K562 (cell line): ENCODE measurements at regions not wholly inside any gene's neighbourhood (a gene's known extent, or its start where the extent isn't known, plus 50 kb on each side); places are given as distances from the start of the nearest gene placed in this dataset.

Experiments used
- ATAC-seq: fragments of 200-7000 bp; cut with Tn5 transposase; 3 replicates; pipeline ENCODE4 v1.9.1; 2020; ENCODE audit warnings: moderate library complexity
- BruUV-seq: library from RNA; stranded (reverse); fragments of 400-500 nt; replicated peaks from 2 replicates; lab custom pipeline; 2021; lab: Mats Ljungman, UMichigan
- CTCF ChIA-PET: fragments of 300-600 bp; formaldehyde crosslinking; extraction: SDS; loops from one replicate; lab custom pipeline; 2021; ENCODE audit warnings: low intra/inter-chr PET ratio; lab: Yijun Ruan, JAX
- POLR2A ChIA-PET: fragments of 300-600, 350-650 bp; sonication (Branson Sonifier 250); formaldehyde crosslinking; extraction: SDS; loops from one replicate; lab custom pipeline; 2021; ENCODE audit warnings: antibody characterized with exemption, inconsistent platforms; lab: Yijun Ruan, JAX
- DNase-seq, 4 experiments: peaks; one replicate each; pipeline versions ENCODE4 v3.0.0 to v3.0.0-alpha.2; 2011 to 2018; ENCODE audit warnings: low spot score in 3 of 4, mixed read lengths in 3 of 4; ENCODE audit errors: extremely low read depth in 1 of 4
- FAIRE-seq: peaks from 2 replicates; lab custom pipeline; 2011; peaks lifted over from hg19 to GRCh38; lab: Jason Lieb, UNC
- H2AFZ ChIP-seq: 2 replicates; pipeline ENCODE4 v1.6.0; 2011; ENCODE audit warnings: low read depth, low read length, control low read depth, inconsistent platforms
- H3K27ac ChIP-seq: fragments of 200-600 bp; 3 replicates; pipeline ENCODE4 v1.8.0; 2011; ENCODE audit warnings: low read depth, mild to moderate bottlenecking, control low read depth, inconsistent platforms, low read length, moderate library complexity, mixed read lengths; ENCODE audit errors: extremely low read depth
- H3K27me3 ChIP-seq, 2 experiments: fragments of 300-600 bp in 1 of 2; 2 replicates in 1 of 2; 3 replicates in 1 of 2; pipeline versions ENCODE4 v1.6.0 to v1.8.0; 2011; ENCODE audit warnings: inconsistent platforms in 2 of 2, low read length in 2 of 2, mild to moderate bottlenecking in 1 of 2, mixed read lengths in 1 of 2, moderate library complexity in 1 of 2; ENCODE audit not compliant: control insufficient read depth in 2 of 2, insufficient read depth in 2 of 2
- H3K36me3 ChIP-seq: fragments of 300-600 bp; 3 replicates; pipeline ENCODE4 v1.8.0; 2011; ENCODE audit warnings: mild to moderate bottlenecking, low read length, inconsistent platforms; ENCODE audit not compliant: control insufficient read depth, insufficient read depth
- H3K4me1 ChIP-seq, 2 experiments: fragments of 200-600 bp in 1 of 2; replicated peaks in 1 of 2; 2 replicates in 1 of 2; 3 replicates in 1 of 2; pipeline versions ENCODE4 v1.5.1 to v1.8.0; 2011; ENCODE audit warnings: inconsistent platforms in 2 of 2, low read length in 2 of 2, mild to moderate bottlenecking in 1 of 2, mixed read lengths in 1 of 2, moderate library complexity in 1 of 2; ENCODE audit not compliant: control insufficient read depth in 2 of 2, insufficient read depth in 2 of 2
- H3K4me2 ChIP-seq: 2 replicates; pipeline ENCODE4 v1.6.1; 2011; ENCODE audit warnings: low read length, control low read depth, inconsistent platforms, mixed read lengths; ENCODE audit not compliant: insufficient read depth
- H3K4me3 ChIP-seq: fragments of 200-600 bp; sonication (generic), shearing (Covaris generic); 2 replicates; pipeline ENCODE4 v1.5.1; 2016; ENCODE audit warnings: control low read depth, inconsistent platforms
- H3K79me2 ChIP-seq: fragments of 200-600 bp; 3 replicates; pipeline ENCODE4 v1.8.0; 2011; ENCODE audit warnings: low read length, inconsistent platforms; ENCODE audit not compliant: control insufficient read depth, insufficient read depth
- H3K9ac ChIP-seq, 2 experiments: 2 replicates each; pipeline versions ENCODE4 v1.6.0 to v1.6.1; 2011; ENCODE audit warnings: low read depth in 2 of 2, low read length in 2 of 2, control low read depth in 1 of 2, inconsistent platforms in 1 of 2, mild to moderate bottlenecking in 1 of 2, mixed read lengths in 1 of 2; ENCODE audit not compliant: insufficient read depth in 1 of 2
- H3K9me1 ChIP-seq: one replicate; pipeline ENCODE4 v1.6.0; 2011; ENCODE audit warnings: inconsistent platforms, mild to moderate bottlenecking, low read length, moderate library complexity; ENCODE audit not compliant: control insufficient read depth, insufficient read depth
- H3K9me3 ChIP-seq: replicated peaks from 2 replicates; pipeline ENCODE4 v1.5.1; 2011; ENCODE audit warnings: low read depth, low read length, inconsistent platforms; ENCODE audit not compliant: control insufficient read depth, insufficient read depth
- H4K20me1 ChIP-seq: replicated peaks from 2 replicates; pipeline ENCODE4 v1.6.1; 2011; ENCODE audit warnings: low read length, inconsistent platforms, mixed read lengths; ENCODE audit not compliant: control insufficient read depth, insufficient read depth
- POLR2AphosphoS5 ChIP-seq: IDR thresholded peaks from 2 replicates; pipeline ENCODE4 v1.6.1; 2011; ENCODE audit warnings: mild to moderate bottlenecking, low read depth, low read length, moderate library complexity; ENCODE audit not compliant: control insufficient read depth, insufficient read depth
- POLR2B ChIP-seq: fragments of 450-650 bp; IDR thresholded peaks from 2 replicates; pipeline ENCODE4 v1.6.1; 2018; ENCODE audit warnings: low read depth; ENCODE audit not compliant: partially characterized antibody
- POLR2H ChIP-seq: IDR thresholded peaks from 2 replicates; pipeline ENCODE4 v1.6.1; 2016; ENCODE audit warnings: missing genetic modification characterization, low read depth, mild to moderate bottlenecking, control low read depth, missing compliant biosample characterization, moderate library complexity
- U2AF2 ChIP-seq: fragments of 200-400 bp; formaldehyde crosslinking; optimal IDR thresholded peaks from 2 replicates; pipeline ENCODE3; 2017; ENCODE audit warnings: low read depth, mild to moderate bottlenecking, low read length
- ZBTB43 ChIP-seq: sonication (generic); formaldehyde crosslinking; IDR thresholded peaks from 2 replicates; pipeline ENCODE4 v1.8.0; 2023; ENCODE audit warnings: mild to moderate bottlenecking, missing genetic modification reagents
- ZNF165 ChIP-seq: fragments of 250-450 bp; sonication (Bioruptor Pico); IDR thresholded peaks from 2 replicates; pipeline ENCODE4 v1.4.0; 2020; ENCODE audit warnings: borderline replicate concordance
- ZNF174 ChIP-seq: fragments of 250-450 bp; sonication (Bioruptor Pico); IDR thresholded peaks from 2 replicates; pipeline ENCODE4 v1.4.0; 2020; ENCODE audit warnings: mild to moderate bottlenecking
- ZNF444 ChIP-seq: fragments of 250-450 bp; sonication (Bioruptor Pico); IDR thresholded peaks from 2 replicates; pipeline ENCODE4 v1.4.0; 2020; ENCODE audit warnings: mild to moderate bottlenecking, moderate library complexity
- WGBS: fragments of 100-300 bp; shearing (Covaris generic); methylation state at CpG from one replicate; pipeline ENCODE4 v1.1.6; 2016; ENCODE audit warnings: low coverage, mixed read lengths; ENCODE audit not compliant: insufficient coverage; ENCODE audit errors: missing lambda C conversion rate; 5-methylcytosine and 5-hydroxymethylcytosine counted together
- in situ Hi-C: fragments of 300-500 bp; cut with MboI; formaldehyde crosslinking; loops from 4 replicates; pipeline ENCODE4 v1.15.0; 2018; ENCODE audit warnings: inconsistent platforms, mixed read lengths
- intact Hi-C: fragments of 100-400 bp; cut with micrococcal nuclease; formaldehyde crosslinking; loops from 2 replicates; pipeline ENCODE4 v1.14.2; 2022
- TF ChIP-seq, protein P1 (sequence below), 2 experiments: fragments of 450-650 bp in 1 of 2; sonication (generic) in 1 of 2; formaldehyde crosslinking; conservative IDR thresholded peaks; 2 replicates each; pipeline versions ENCODE4 v1.4.0 to v1.8.1; 2020 to 2022; ENCODE audit warnings: mild to moderate bottlenecking in 1 of 2, missing genetic modification reagents in 1 of 2
- TF ChIP-seq, protein P2 (sequence below): fragments of 200-800 bp; sonication (Bioruptor generic); IDR thresholded peaks from 2 replicates; pipeline ENCODE4 v1.6.1; 2017; ENCODE audit warnings: missing genetic modification characterization, missing compliant biosample characterization
- TF ChIP-seq, protein P3 (sequence below): fragments of 450-650 bp; formaldehyde crosslinking; IDR thresholded peaks from 2 replicates; pipeline ENCODE4 v1.4.0; 2020; ENCODE audit warnings: mild to moderate bottlenecking, moderate library complexity
- TF ChIP-seq, protein P4 (sequence below), 2 experiments: fragments of 450-650 bp; IDR thresholded peaks; 2 replicates each; pipeline ENCODE4 v1.6.1; 2018; ENCODE audit warnings: mild to moderate bottlenecking in 2 of 2, low read depth in 1 of 2; ENCODE audit not compliant: partially characterized antibody in 2 of 2

GRCh38 chr4:104969394-104970082 is 177.1 kb upstream of the TET2 start:
- Histone ChIP-seq H3K4me1 (no peaks in the 10 kb centered on the region), H3K79me2 (no peaks in the 10 kb centered on the region), H3K4me3 (no peak overlapping the region), H3K27ac (no peak overlapping the region), H3K9me1 (no peaks in the 10 kb centered on the region), H3K9me3 (no peaks in the 10 kb centered on the region), H3K27me3 (no peaks in the 10 kb centered on the region), H4K20me1 (no peaks in the 10 kb centered on the region), H3K4me2 (no peak overlapping the region), H3K36me3 (no peaks in the 10 kb centered on the region), H2AFZ (no peak overlapping the region), H3K9ac (no peak overlapping the region)
- no TSS peak for BruUV-seq
- in situ Hi-C loops (no loop called here), intact Hi-C loops (no loop called here)
- no peak for ATAC-seq
- FAIRE-seq, result no peak
- CTCF ChIA-PET, result no interaction called here
- DNase-seq, result no peak
- WGBS, result 0% methylated on average over 3 of the region's 3 CpGs
- POLR2A ChIA-PET, result interaction anchor here (0.6 kb wide), 1 partner anchor 1822 kb away, joined by 3 read pairs; no protein-coding TSS in a partner anchor
- TF ChIP-seq ZNF165 (no peak), ZBTB43 (CRISPR knock-in tag) (no peak), ZNF174 (CRISPR knock-in tag) (no peak), POLR2B (no peak), POLR2H (no peak), POLR2AphosphoS5 (no peak), ZNF444 (CRISPR knock-in tag) (no peak), U2AF2 (no peak)
- TF ChIP-seq, protein P1, sequence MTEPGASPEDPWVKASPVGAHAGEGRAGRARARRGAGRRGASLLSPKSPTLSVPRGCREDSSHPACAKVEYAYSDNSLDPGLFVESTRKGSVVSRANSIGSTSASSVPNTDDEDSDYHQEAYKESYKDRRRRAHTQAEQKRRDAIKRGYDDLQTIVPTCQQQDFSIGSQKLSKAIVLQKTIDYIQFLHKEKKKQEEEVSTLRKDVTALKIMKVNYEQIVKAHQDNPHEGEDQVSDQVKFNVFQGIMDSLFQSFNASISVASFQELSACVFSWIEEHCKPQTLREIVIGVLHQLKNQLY (CRISPR knock-in tag; conservative IDR thresholded peaks at IDR 0.05), result no peak
- TF ChIP-seq, protein P2, sequence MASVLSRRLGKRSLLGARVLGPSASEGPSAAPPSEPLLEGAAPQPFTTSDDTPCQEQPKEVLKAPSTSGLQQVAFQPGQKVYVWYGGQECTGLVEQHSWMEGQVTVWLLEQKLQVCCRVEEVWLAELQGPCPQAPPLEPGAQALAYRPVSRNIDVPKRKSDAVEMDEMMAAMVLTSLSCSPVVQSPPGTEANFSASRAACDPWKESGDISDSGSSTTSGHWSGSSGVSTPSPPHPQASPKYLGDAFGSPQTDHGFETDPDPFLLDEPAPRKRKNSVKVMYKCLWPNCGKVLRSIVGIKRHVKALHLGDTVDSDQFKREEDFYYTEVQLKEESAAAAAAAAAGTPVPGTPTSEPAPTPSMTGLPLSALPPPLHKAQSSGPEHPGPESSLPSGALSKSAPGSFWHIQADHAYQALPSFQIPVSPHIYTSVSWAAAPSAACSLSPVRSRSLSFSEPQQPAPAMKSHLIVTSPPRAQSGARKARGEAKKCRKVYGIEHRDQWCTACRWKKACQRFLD (CRISPR knock-in tag), result no peak
- TF ChIP-seq, protein P3, sequence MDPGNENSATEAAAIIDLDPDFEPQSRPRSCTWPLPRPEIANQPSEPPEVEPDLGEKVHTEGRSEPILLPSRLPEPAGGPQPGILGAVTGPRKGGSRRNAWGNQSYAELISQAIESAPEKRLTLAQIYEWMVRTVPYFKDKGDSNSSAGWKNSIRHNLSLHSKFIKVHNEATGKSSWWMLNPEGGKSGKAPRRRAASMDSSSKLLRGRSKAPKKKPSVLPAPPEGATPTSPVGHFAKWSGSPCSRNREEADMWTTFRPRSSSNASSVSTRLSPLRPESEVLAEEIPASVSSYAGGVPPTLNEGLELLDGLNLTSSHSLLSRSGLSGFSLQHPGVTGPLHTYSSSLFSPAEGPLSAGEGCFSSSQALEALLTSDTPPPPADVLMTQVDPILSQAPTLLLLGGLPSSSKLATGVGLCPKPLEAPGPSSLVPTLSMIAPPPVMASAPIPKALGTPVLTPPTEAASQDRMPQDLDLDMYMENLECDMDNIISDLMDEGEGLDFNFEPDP (CRISPR knock-in tag), result no peak
- TF ChIP-seq, protein P4, sequence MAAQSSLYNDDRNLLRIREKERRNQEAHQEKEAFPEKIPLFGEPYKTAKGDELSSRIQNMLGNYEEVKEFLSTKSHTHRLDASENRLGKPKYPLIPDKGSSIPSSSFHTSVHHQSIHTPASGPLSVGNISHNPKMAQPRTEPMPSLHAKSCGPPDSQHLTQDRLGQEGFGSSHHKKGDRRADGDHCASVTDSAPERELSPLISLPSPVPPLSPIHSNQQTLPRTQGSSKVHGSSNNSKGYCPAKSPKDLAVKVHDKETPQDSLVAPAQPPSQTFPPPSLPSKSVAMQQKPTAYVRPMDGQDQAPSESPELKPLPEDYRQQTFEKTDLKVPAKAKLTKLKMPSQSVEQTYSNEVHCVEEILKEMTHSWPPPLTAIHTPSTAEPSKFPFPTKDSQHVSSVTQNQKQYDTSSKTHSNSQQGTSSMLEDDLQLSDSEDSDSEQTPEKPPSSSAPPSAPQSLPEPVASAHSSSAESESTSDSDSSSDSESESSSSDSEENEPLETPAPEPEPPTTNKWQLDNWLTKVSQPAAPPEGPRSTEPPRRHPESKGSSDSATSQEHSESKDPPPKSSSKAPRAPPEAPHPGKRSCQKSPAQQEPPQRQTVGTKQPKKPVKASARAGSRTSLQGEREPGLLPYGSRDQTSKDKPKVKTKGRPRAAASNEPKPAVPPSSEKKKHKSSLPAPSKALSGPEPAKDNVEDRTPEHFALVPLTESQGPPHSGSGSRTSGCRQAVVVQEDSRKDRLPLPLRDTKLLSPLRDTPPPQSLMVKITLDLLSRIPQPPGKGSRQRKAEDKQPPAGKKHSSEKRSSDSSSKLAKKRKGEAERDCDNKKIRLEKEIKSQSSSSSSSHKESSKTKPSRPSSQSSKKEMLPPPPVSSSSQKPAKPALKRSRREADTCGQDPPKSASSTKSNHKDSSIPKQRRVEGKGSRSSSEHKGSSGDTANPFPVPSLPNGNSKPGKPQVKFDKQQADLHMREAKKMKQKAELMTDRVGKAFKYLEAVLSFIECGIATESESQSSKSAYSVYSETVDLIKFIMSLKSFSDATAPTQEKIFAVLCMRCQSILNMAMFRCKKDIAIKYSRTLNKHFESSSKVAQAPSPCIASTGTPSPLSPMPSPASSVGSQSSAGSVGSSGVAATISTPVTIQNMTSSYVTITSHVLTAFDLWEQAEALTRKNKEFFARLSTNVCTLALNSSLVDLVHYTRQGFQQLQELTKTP (IDR thresholded peaks at IDR 0.05; ENCODE audit: low read depth in 1 of 2, partially characterized antibody in 2 of 2), result no peak
